GM23338 (cell line): ENCODE measurements at regions not wholly inside any gene's neighbourhood (a gene's known extent, or its start where the extent isn't known, plus 50 kb on each side); places are given as distances from the start of the nearest gene placed in this dataset.
A peak's percentile ranks its signal among the peaks of the same experiment; 100 is the strongest.

ENCODE experiments used
- ATAC-seq: fragments of 200-7000 bp; cut with Tn5 transposase; 3 replicates; pipeline ENCODE4 v1.9.1; 2020
- DNase-seq: peaks from one replicate; pipeline ENCODE4 v3.0.0-alpha.2; 2015; ENCODE audit warnings: low spot score
- H2AFZ ChIP-seq: fragments of 200-600 bp; sonication (generic); 2 replicates; pipeline ENCODE4 v1.8.0; 2016; ENCODE audit warnings: antibody characterized with exemption, mild to moderate bottlenecking, moderate library complexity
- H3F3A ChIP-seq: fragments of 200-600 bp; sonication (generic); replicated peaks from 2 replicates; pipeline ENCODE4 v1.8.0; 2017; ENCODE audit warnings: antibody characterized with exemption, mixed run types, low read depth
- H3K27ac ChIP-seq: fragments of 200-600 bp; sonication (generic); 2 replicates; pipeline ENCODE4 v1.6.1; 2016; ENCODE audit warnings: low read depth
- H3K27me3 ChIP-seq: fragments of 200-600 bp; sonication (generic); 2 replicates; pipeline ENCODE4 v1.8.0; 2016; ENCODE audit warnings: mild to moderate bottlenecking, mixed run types, moderate library complexity; ENCODE audit not compliant: insufficient read depth
- H3K36me3 ChIP-seq: fragments of 200-600 bp; sonication (generic); 2 replicates; pipeline ENCODE4 v1.8.0; 2016; ENCODE audit warnings: mild to moderate bottlenecking; ENCODE audit not compliant: insufficient read depth
- H3K4me1 ChIP-seq: fragments of 200-600 bp; sonication (generic); 2 replicates; pipeline ENCODE4 v1.8.0; 2016; ENCODE audit warnings: mild to moderate bottlenecking, moderate library complexity; ENCODE audit not compliant: insufficient read depth
- H3K4me2 ChIP-seq: fragments of 200-600 bp; sonication (generic); 2 replicates; pipeline ENCODE4 v1.7.1; 2017; ENCODE audit warnings: mixed run types
- H3K4me3 ChIP-seq: fragments of 200-600 bp; sonication (generic); 2 replicates; pipeline ENCODE4 v1.6.1; 2016; ENCODE audit warnings: mixed run types
- H3K79me2 ChIP-seq: fragments of 200-600 bp; sonication (generic); replicated peaks from 2 replicates; pipeline ENCODE4 v1.8.0; 2017; ENCODE audit warnings: mild to moderate bottlenecking; ENCODE audit not compliant: insufficient read depth
- H3K9me2 ChIP-seq: fragments of 200-600 bp; sonication (generic); 2 replicates; pipeline ENCODE4 v1.8.0; 2017; ENCODE audit not compliant: insufficient read depth
- H4K20me1 ChIP-seq: fragments of 200-600 bp; sonication (generic); replicated peaks from 2 replicates; pipeline ENCODE4 v1.8.0; 2017; ENCODE audit warnings: mild to moderate bottlenecking; ENCODE audit not compliant: insufficient read depth
- H3K27ac Mint-ChIP-seq: 2 replicates; pipeline ENCODE4 v1.8.0; 2020; ENCODE audit warnings: inconsistent platforms, mild to moderate bottlenecking, moderate library complexity, mixed read lengths
- H3K27me3 Mint-ChIP-seq: 3 replicates; pipeline ENCODE4 v1.8.0; 2022; ENCODE audit warnings: low read depth, mild to moderate bottlenecking, moderate library complexity, mixed read lengths, inconsistent platforms; ENCODE audit not compliant: insufficient read depth, poor library complexity
- H3K36me3 Mint-ChIP-seq: 3 replicates; pipeline ENCODE4 v1.8.0; 2021; ENCODE audit warnings: low read depth, mild to moderate bottlenecking, inconsistent platforms, moderate library complexity, mixed read lengths
- H3K4me1 Mint-ChIP-seq: 3 replicates; pipeline ENCODE4 v1.8.0; 2020; ENCODE audit warnings: mild to moderate bottlenecking, inconsistent platforms, mixed read lengths
- H3K4me3 Mint-ChIP-seq: 3 replicates; pipeline ENCODE4 v1.8.0; 2021; ENCODE audit warnings: moderate library complexity, mild to moderate bottlenecking, inconsistent platforms, mixed read lengths
- H3K9me3 Mint-ChIP-seq: 3 replicates; pipeline ENCODE4 v1.8.0; 2020; ENCODE audit warnings: moderate library complexity, mild to moderate bottlenecking, inconsistent platforms, mixed read lengths
- CREB1 ChIP-seq: fragments of 250-450 bp; sonication (Bioruptor Pico); IDR thresholded peaks from 2 replicates; pipeline ENCODE4 v1.5.0; 2020; ENCODE audit warnings: low read depth, mild to moderate bottlenecking, moderate library complexity
- EZH2 ChIP-seq: fragments of 200-600 bp; sonication (generic); IDR thresholded peaks from one replicate; pipeline ENCODE4 v1.8.0; 2017; ENCODE audit warnings: antibody characterized with exemption, mild to moderate bottlenecking, low read depth; ENCODE audit not compliant: unreplicated experiment
- EZH2phosphoT487 ChIP-seq: fragments of 200-600 bp; sonication (generic); IDR thresholded peaks from one replicate; pipeline ENCODE4 v1.8.1; 2018; ENCODE audit warnings: antibody characterized with exemption; ENCODE audit not compliant: unreplicated experiment
- JUNB ChIP-seq: IDR thresholded peaks from one replicate; pipeline ENCODE4 v1.6.1; 2016; ENCODE audit warnings: antibody characterized with exemption; ENCODE audit not compliant: unreplicated experiment
- POLR2AphosphoS5 ChIP-seq: IDR thresholded peaks from 2 replicates; pipeline ENCODE4 v1.6.1; 2016; ENCODE audit warnings: antibody characterized with exemption, low read depth
- STAT1 ChIP-seq: IDR thresholded peaks from one replicate; pipeline ENCODE4 v1.6.1; 2016; ENCODE audit warnings: antibody characterized with exemption; ENCODE audit not compliant: unreplicated experiment
- ZNF331 ChIP-seq: fragments of 250-450 bp; sonication (Bioruptor Pico); IDR thresholded peaks from 2 replicates; pipeline ENCODE4 v1.5.0; 2020; ENCODE audit warnings: low read depth, mild to moderate bottlenecking, moderate library complexity
- ZNF462 ChIP-seq: fragments of 250-450 bp; sonication (Bioruptor Pico); IDR thresholded peaks from 2 replicates; pipeline ENCODE4 v1.5.0; 2020; ENCODE audit warnings: mild to moderate bottlenecking, moderate library complexity
- TF ChIP-seq, protein P1 (sequence below), 2 experiments: fragments of 200-600 bp in 1 of 2; sonication (generic) in 1 of 2; conservative IDR thresholded peaks; 2 replicates each; pipeline versions ENCODE4 v1.5.1 to v1.6.1; 2016 to 2017; ENCODE audit warnings: antibody characterized with exemption in 2 of 2, low read depth in 2 of 2, mild to moderate bottlenecking in 2 of 2, moderate library complexity in 1 of 2

GRCh38 chr3:102240720-102241119 lies 194.1 kb upstream of the ZPLD1 start:
- Histone ChIP-seq H3K36me3 (no peaks in the 10 kb centered on the region), H2AFZ (no peak overlapping the region), H4K20me1 (no peaks in the 10 kb centered on the region), H3K9me2 (peaks cover 7% of the 10 kb centered on the region; the same call in 1 of the 2 replicates), H3F3A (no peaks in the 10 kb centered on the region), H3K4me1 (peaks cover 32% of the 10 kb centered on the region), H3K4me3 (no peak overlapping the region), H3K79me2 (no peaks in the 10 kb centered on the region), H3K27me3 (no peaks in the 10 kb centered on the region), H3K27ac (no peak overlapping the region), H3K4me2 (no peak overlapping the region)
- Mint-ChIP-seq H3K4me1 (peaks cover 37% of the 10 kb centered on the region), H3K27me3 (peaks cover 3% of the 10 kb centered on the region), H3K4me3 (no peak overlapping the region), H3K9me3 (no peaks in the 10 kb centered on the region; the same call in 1 of the 3 replicates), H3K27ac (no peak overlapping the region), H3K36me3 (no peaks in the 10 kb centered on the region)
- no peak for ATAC-seq
- no peak for DNase-seq
- TF ChIP-seq ZNF331 (no peak), STAT1 (no peak)

- Histone ChIP-seq H3K4me3 (no peak overlapping the region), H3F3A (no peaks in the 10 kb centered on the region), H3K36me3 (no peaks in the 10 kb centered on the region), H3K9me2 (peaks cover 3% of the 10 kb centered on the region; the same call in 1 of the 2 replicates), H3K27me3 (no peaks in the 10 kb centered on the region), H3K79me2 (no peaks in the 10 kb centered on the region), H3K27ac (no peak overlapping the region), H3K4me1 (no peaks in the 10 kb centered on the region), H2AFZ (no peak overlapping the region), H4K20me1 (no peaks in the 10 kb centered on the region), H3K4me2 (no peak overlapping the region)
- Mint-ChIP-seq H3K9me3 (no peaks in the 10 kb centered on the region), H3K36me3 (no peaks in the 10 kb centered on the region), H3K27me3 (peaks cover 2% of the 10 kb centered on the region), H3K4me3 (no peak overlapping the region), H3K27ac (no peak overlapping the region), H3K4me1 (no peaks in the 10 kb centered on the region)
- no peak for TF ChIP-seq ZNF331
- TF ChIP-seq, protein P1, sequence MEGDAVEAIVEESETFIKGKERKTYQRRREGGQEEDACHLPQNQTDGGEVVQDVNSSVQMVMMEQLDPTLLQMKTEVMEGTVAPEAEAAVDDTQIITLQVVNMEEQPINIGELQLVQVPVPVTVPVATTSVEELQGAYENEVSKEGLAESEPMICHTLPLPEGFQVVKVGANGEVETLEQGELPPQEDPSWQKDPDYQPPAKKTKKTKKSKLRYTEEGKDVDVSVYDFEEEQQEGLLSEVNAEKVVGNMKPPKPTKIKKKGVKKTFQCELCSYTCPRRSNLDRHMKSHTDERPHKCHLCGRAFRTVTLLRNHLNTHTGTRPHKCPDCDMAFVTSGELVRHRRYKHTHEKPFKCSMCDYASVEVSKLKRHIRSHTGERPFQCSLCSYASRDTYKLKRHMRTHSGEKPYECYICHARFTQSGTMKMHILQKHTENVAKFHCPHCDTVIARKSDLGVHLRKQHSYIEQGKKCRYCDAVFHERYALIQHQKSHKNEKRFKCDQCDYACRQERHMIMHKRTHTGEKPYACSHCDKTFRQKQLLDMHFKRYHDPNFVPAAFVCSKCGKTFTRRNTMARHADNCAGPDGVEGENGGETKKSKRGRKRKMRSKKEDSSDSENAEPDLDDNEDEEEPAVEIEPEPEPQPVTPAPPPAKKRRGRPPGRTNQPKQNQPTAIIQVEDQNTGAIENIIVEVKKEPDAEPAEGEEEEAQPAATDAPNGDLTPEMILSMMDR (conservative IDR thresholded peaks at IDR 0.05; ENCODE audit: low read depth in 2 of 2): no peak
- no peak for TF ChIP-seq CREB1 (CRISPR knock-in tag)
- no peak for TF ChIP-seq EZH2
- no peak for TF ChIP-seq JUNB
- no peak for TF ChIP-seq EZH2phosphoT487
- no peak for TF ChIP-seq POLR2AphosphoS5
- DNase-seq (no peak), ATAC-seq (no peak)
These were observed 185.7 kb upstream of the ZPLD1 start for GRCh38 chr3:102248981-102249705.

GRCh38 chr3:102255736-102256135 lies 179.1 kb upstream of the ZPLD1 start:
- Histone ChIP-seq H3K36me3 (no peaks in the 10 kb centered on the region), H3K27me3 (no peaks in the 10 kb centered on the region), H3K9me2 (0 out of 2 replicates have a peak, but pooled peaks cover 3% of the 10 kb centered on the region), H2AFZ (no peak overlapping the region), H3K27ac (no peak overlapping the region), H3K79me2 (no peaks in the 10 kb centered on the region), H4K20me1 (no peaks in the 10 kb centered on the region), H3F3A (no peaks in the 10 kb centered on the region), H3K4me1 (peaks cover 5% of the 10 kb centered on the region; the same call in 1 of the 2 replicates), H3K4me3 (no peak overlapping the region), H3K4me2 (no peak overlapping the region)
- DNase-seq (peak; percentile 17), ATAC-seq (no peak)
- H3K27ac Mint-ChIP-seq: no peak overlapping the region; the same call in 1 of the 2 replicates
- H3K36me3 Mint-ChIP-seq: no peaks in the 10 kb centered on the region
- H3K4me3 Mint-ChIP-seq: no peak overlapping the region
- H3K27me3 Mint-ChIP-seq: peaks cover 2% of the 10 kb centered on the region
- H3K4me1 Mint-ChIP-seq: peaks cover 13% of the 10 kb centered on the region
- H3K9me3 Mint-ChIP-seq: no peaks in the 10 kb centered on the region
- TF ChIP-seq POLR2AphosphoS5 (no peak), ZNF462 (no peak)
